ENCODE measurements at regions not wholly inside any gene's neighbourhood (a gene's known extent, or its start where the extent isn't known, plus 50 kb on each side); places are given as distances from the start of the nearest gene placed in this dataset.

DNA sequence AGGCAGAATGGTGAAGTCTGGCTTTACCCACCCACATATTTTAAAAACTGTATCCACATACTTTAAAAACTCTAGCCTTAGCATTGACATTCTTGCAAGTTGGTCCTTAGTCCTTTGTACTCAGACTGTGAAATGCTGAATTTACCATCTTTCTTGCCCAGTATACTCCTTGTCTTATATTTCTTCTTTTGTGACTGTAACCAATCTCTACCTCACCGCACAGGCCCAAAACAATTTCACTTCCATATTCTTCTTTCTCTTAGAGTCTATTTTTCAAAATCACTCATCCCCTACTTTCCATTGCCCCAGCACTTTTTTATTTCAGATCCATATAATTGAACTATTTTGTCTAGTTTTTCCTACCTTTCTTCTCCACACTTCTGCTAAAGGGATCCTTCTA lies 892.4 kb upstream of the B3GALT2 start:
- TF ChIP-seq, protein P1, sequence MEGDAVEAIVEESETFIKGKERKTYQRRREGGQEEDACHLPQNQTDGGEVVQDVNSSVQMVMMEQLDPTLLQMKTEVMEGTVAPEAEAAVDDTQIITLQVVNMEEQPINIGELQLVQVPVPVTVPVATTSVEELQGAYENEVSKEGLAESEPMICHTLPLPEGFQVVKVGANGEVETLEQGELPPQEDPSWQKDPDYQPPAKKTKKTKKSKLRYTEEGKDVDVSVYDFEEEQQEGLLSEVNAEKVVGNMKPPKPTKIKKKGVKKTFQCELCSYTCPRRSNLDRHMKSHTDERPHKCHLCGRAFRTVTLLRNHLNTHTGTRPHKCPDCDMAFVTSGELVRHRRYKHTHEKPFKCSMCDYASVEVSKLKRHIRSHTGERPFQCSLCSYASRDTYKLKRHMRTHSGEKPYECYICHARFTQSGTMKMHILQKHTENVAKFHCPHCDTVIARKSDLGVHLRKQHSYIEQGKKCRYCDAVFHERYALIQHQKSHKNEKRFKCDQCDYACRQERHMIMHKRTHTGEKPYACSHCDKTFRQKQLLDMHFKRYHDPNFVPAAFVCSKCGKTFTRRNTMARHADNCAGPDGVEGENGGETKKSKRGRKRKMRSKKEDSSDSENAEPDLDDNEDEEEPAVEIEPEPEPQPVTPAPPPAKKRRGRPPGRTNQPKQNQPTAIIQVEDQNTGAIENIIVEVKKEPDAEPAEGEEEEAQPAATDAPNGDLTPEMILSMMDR (IDR thresholded peaks at IDR 0.05; ENCODE audit: low read depth, low read length, poor library complexity, severe bottlenecking) = no peak
- TF ChIP-seq EZH2phosphoT487 (IDR thresholded peaks at IDR 0.05; ENCODE audit: borderline replicate concordance, low read length) = no peak
